ENCODE measurements at regions not wholly inside any gene's neighbourhood (a gene's known extent, or its start where the extent isn't known, plus 50 kb on each side); places are given as distances from the start of the nearest gene placed in this dataset.

- DNase-seq (no peak), ATAC-seq (no peak), FAIRE-seq (no peak)
- H3K36me3 ChIP-seq: no peaks in the 10 kb centered on the region
- H3K9me3 ChIP-seq: no peaks in the 10 kb centered on the region
- H3K27ac ChIP-seq: no peak overlapping the region
- no peaks in the 10 kb centered on the region for H3K27me3 ChIP-seq
- 74 to 78% methylated on average over 1 of the region's 1 CpG for WGBS, 2 donors
- no peaks in the 10 kb centered on the region for H3K4me1 ChIP-seq
- no peak overlapping the region for H3K4me3 ChIP-seq
- TF ChIP-seq CTCF (IDR thresholded peaks at IDR 0.05): no peak
- intact Hi-C loops (cut with DNase I): no loop called here
Observed at GRCh38 chr1:104718752-104719151, 969.1 kb downstream of the AMY1C start.

GRCh38 chr1:104720741-104721140, 971.0 kb downstream of the AMY1C start:
- Histone ChIP-seq H3K9me3 (no peaks in the 10 kb centered on the region), H3K4me1 (no peaks in the 10 kb centered on the region), H3K27ac (no peak overlapping the region), H3K4me3 (no peak overlapping the region), H3K36me3 (no peaks in the 10 kb centered on the region), H3K27me3 (no peaks in the 10 kb centered on the region)
- ATAC-seq (no peak), FAIRE-seq (no peak), DNase-seq (no peak)
- WGBS, 2 donors: 71 to 84% methylated on average over 5 of the region's 5 CpGs
- intact Hi-C loops (cut with DNase I): no loop called here
- TF ChIP-seq CTCF (IDR thresholded peaks at IDR 0.05): no peak

GRCh38 chr1:104726917-104727316, 977.2 kb downstream of the AMY1C start:
- WGBS, 2 donors: 43 to 46% methylated on average over 1 of the region's 1 CpG
- no peak for TF ChIP-seq CTCF (IDR thresholded peaks at IDR 0.05)
- intact Hi-C loops (cut with DNase I): no loop called here
- DNase-seq: no peak
- no peak for FAIRE-seq
- Histone ChIP-seq H3K4me3 (no peak overlapping the region), H3K27ac (no peak overlapping the region), H3K4me1 (no peaks in the 10 kb centered on the region), H3K36me3 (no peaks in the 10 kb centered on the region), H3K9me3 (no peaks in the 10 kb centered on the region), H3K27me3 (no peaks in the 10 kb centered on the region)
- no peak for ATAC-seq

- intact Hi-C loops (cut with DNase I): no loop called here
- Histone ChIP-seq H3K4me3 (no peak overlapping the region), H3K9me3 (no peaks in the 10 kb centered on the region), H3K4me1 (no peaks in the 10 kb centered on the region), H3K27me3 (no peaks in the 10 kb centered on the region), H3K36me3 (no peaks in the 10 kb centered on the region), H3K27ac (no peak overlapping the region)
- 40 to 83% methylated on average over 1 of the region's 1 CpG for WGBS, 2 donors
- DNase-seq: no peak
- no peak for ATAC-seq
- no peak for TF ChIP-seq CTCF (IDR thresholded peaks at IDR 0.05)
- FAIRE-seq: no peak
Observed at GRCh38 chr1:104733866-104734265, 984.2 kb downstream of the AMY1C start.

- ATAC-seq (no peak), FAIRE-seq (no peak), DNase-seq (no peak)
- intact Hi-C loops (cut with DNase I): no loop called here
- Histone ChIP-seq H3K27ac (no peak overlapping the region), H3K27me3 (no peaks in the 10 kb centered on the region), H3K36me3 (no peaks in the 10 kb centered on the region), H3K4me3 (no peak overlapping the region), H3K9me3 (no peaks in the 10 kb centered on the region), H3K4me1 (no peaks in the 10 kb centered on the region)
- WGBS, 2 donors: 32 to 42% methylated on average over 2 of the region's 2 CpGs
- TF ChIP-seq CTCF (IDR thresholded peaks at IDR 0.05): no peak
Observed at GRCh38 chr1:104745875-104746274, 996.2 kb downstream of the AMY1C start.

Measured in pancreas (tissue), 10 donors.